Left forelimb (tissue), 1 donor: ENCODE measurements at regions not wholly inside any gene's neighbourhood (a gene's known extent, or its start where the extent isn't known, plus 50 kb on each side); places are given as distances from the start of the nearest gene placed in this dataset.
"Not testable (repeated sequence)": the region's sequence is repeated elsewhere in the genome, so short reads cannot be mapped to it uniquely, and the experiment has no call there.

Experiments
- DNase-seq: peaks from one replicate; pipeline ENCODE4 v3.0.0-alpha.2; 2018; ENCODE audit warnings: low spot score

DNA sequence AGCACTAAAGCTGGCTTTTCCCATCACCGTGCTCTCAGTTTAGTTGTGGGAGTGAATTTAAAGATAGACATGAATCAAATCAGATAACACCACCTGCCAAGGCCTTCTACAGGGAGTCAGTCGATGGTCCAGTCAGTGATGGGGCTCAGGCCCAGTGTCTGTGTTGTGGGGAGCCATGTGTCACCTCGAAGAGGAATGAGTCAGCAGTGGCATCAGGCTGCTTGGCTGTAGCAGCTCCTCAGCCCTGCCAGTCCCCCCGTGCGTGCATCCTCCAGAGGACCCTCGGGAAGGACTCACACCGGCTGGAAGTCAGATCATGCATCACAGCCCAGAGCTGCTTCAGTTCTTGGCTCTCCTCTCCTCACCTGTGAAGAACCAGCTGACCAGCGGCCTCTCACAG is 420.4 kb upstream of the RAB6C start:
- no peak for DNase-seq

DNA sequence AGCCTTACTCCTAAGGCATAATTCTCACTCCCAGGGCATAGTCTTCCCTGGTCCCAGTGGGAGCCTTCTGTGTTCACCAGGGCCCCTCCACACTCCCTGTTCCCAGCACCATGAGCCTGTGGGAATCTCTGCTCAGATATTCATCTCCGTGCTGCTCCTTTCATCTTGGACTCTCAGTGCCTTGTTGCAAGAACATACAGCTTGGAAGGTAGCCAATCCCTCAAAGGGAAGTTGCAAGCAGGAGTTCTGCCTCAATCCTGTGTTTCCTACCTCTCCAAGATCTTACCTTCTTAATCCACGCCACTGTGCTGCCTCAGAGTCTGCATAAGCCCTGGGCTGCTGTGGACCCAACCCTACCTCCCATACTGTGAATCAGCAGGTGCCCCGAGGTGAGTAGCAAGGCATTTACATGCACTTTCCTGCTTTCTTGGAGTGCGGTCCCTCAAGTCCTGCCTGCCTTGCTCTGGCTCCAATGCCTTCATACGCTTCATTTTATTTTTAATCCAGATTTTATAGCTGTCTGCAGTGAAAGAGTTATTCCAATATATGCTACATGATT is 413.8 kb upstream of the RAB6C start:
- no peak for DNase-seq

DNA sequence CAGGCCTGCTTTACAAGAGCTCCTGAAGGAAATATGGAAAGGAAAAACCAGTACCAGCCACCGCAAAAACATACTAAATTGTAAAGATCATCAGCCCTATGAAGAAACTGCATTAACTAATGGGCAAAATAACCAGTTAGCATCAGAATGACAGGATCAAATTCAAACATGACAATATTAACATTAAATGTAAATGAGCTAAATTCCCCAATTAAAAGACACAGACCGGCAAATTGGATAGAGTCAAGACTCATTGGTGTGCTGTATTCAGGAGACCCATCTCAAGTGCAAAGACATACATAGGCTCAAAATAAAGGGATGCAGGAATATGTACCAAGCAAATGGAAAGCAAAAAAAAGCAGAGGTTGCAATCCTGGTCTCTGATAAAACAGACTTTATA is 408.7 kb upstream of the RAB6C start:
- not testable (repeated sequence) for DNase-seq

DNA sequence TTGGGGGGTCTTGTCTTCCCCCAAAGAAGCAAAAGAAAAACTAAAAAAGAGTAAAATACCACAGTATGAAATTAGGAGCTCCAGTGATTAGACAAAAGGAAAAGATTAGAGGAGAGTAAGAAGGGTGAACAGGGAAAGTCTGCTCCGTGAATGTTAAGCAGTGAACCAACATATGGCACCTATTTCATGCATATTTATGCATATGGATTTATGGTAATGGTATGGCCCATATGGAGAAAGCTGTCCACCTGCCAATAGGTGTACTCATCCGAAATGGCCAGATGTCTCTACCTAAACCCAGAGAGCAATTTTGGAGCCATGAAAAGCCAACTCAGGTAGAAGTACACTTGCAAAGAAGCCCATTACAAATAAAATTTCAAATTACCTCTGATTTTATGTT is 404.0 kb upstream of the RAB6C start:
- no peak for DNase-seq

DNA sequence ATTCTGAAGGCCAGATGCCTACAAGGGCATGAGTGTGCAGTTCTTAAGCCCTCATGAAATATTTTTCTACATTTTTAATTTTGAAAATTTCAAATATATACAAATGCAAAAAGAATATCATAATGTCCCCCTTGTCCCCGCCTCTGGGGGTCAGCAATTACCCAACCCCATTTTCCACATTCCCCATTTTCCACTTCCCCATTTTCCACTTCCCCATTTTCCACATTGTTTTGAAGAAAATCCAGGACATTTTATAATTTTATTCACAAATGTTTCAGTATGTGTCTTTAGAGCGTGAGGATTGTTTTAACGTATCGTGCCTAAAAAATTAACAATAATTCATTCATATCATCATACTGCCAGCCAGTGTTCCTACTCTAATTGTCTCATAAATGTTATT is 403.6 kb upstream of the RAB6C start:
- no peak for DNase-seq

DNA sequence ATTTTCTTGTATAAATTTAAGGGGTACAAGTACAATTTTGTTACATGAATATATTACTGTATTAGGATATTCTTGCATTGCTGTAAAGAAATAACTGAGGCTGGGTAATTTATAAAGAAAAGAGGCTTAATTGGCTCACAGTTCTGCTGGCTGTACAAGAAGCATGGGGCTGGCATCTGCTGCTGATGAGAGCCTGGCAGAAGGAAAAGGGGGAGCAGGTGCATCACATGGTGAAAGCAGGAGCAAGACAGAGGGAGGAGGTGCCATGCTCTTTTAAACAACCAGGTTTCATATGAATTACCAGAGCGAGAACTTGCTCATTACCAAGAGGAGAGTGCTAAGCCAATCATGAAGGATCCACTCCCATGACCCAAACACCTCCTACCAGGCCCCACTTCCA is 399.5 kb upstream of the RAB6C start:
- DNase-seq: no peak

DNA sequence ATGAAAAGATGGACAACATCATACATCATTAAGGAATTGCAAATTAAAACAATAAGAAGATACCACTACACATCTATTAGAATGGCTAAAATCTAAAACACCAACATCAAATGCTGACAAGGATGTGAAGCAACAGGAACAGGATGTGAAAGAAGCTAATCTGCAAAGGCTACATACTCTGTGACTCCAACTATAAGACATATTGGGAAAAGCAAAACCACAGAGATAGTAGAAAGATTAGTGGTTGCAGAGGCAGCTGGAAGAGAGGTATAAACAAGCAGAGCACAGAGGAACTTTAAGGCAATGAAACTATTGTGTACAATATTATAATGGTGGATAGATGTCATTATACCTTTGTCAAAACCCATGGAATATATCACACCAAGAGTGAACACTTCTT is 393.7 kb upstream of the RAB6C start:
- no peak for DNase-seq

DNA sequence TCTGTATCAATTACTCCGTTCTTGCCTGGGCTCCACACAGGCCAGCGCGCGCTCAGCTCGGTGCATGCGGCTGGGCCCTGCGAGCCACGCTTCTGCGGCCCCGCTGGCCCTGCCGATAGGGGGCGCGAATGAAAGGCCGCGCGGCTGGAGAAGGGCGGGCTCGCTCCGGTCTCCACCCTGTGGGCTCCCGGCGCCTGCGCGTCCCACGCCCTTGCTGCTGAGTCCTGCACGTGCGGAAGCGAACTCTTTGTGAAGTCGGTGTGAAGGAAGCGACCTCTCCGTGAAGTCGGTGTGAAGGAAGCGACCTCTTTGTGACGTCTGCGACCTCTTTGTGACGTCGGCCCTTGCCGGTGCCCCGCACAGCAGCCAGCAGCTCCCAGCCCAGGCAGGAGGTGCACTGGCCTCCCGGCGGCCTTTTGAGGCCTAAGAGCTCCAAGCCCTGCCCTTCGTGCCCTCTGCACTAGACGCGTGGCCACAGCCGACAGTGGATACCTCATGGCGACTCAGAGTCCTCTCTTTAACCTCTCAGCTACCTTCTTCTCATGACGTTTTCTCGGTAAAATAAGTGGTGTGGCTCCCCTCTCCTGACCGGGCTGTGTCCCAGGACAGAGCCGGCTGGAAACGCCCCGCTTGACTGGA is 391.9 kb upstream of the RAB6C start:
- no peak for DNase-seq

DNA sequence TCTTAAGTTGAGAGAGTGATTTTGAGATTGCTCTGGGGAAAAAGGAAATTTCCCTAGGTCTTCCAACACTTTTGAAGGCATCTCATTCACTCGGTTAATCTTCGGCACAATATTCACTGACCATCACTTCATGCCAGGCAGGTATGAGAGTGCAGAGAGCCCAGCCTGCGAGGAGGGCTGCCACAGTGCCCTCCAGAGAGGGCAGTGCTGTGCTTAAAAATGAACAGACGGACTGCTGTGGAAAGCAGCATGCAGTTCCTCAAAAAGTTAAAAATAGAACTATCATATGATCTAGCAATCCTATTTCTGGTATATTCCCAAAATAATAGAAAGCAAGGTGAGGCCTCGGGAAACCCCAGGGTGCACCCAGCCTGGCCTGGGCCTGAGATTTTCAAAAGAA is 374.9 kb upstream of the RAB6C start:
- no peak for DNase-seq

DNA sequence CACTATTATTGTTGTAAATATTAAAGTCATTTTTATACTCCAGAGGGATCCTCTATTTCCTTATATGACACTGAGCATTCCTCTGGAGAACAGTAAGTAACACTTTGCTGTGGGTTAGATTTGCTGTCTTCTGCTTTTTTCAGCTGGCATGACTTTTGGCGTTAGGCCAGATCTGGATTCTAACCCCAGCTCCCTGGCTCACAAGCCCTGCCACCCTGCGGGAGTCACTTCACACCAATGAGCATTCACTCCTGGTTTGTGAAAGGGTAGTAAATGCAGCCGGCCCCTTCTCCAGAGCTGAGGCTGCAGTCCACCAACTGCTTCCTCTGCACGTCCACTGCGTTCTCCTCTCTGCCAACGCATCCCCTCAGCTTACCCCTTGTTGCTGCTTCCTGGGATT is 373.8 kb upstream of the RAB6C start:
- DNase-seq: no peak

DNA sequence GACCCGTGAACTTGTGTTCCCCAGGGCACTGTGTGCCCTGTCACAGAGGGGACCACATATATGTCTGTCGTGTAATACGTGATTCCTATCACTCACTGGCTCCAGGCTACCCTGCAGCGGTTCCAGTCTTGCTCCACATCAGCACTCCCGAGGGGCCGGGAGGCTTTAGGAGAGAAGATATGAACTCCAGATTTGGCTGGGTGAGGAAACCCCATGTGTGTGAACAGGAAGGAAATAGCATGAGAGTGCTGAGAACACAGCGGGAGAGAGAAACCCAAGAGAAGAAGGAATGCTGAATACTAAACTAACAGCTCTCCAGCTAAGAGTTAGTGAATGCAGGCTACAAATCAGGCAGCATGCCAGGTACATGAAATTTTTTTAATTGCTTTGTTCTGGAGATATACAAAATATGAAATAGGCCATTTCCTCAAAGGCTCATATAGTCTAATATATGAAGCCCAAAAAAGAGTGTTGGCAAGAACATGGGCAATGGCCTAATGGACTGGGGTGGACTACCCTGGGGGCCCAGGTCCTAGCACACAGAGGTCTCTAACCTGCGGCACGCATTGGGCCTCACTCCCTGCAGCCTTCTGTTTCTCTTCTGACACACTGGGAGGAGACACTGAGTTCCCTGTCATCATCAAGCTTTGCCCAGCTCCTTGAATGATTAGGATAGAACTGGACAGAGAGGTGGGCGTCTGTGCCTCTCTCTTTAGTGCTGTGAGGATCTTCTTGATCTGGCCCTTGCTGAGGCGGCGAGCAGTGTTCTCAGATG is 372.8 kb upstream of the RAB6C start:
- no peak for DNase-seq

DNA sequence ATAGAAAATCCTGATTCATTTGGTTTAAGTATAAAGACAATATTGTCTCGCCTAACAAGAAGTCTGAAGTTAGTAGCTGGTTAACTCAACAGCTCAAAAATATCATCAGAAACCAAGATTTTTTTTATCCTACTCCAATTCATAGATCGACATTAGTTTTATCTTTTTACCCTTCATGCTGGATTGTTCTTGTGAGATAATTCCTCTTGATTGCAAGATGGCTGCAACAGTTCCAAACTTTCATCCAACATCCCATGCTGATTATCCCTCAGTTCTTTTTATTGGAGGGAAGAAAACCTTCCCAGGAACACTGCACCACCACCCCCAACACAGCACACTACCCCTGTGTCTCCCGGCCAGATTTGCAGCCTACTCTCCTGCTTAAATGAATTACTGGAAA is 370.2 kb upstream of the RAB6C start:
- DNase-seq: no peak

DNA sequence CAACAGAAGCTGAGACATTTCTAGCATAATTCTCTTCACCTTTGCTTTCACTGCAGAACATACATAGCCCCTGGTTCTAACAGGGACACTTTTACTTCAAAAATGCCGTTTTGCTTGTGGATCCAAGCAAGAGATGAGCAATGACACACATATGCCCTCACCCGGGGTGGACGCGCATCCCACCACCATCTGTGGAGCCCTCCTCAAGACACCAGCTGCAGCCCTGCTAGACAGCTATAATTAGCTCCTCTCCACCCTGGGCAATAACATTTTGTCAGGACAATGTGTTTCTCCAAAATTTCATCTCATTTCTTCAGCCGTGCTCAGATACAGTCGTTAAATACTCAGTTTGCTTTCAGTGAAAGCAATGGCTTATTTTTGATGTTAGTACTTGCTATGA is 368.7 kb upstream of the RAB6C start:
- no peak for DNase-seq

DNA sequence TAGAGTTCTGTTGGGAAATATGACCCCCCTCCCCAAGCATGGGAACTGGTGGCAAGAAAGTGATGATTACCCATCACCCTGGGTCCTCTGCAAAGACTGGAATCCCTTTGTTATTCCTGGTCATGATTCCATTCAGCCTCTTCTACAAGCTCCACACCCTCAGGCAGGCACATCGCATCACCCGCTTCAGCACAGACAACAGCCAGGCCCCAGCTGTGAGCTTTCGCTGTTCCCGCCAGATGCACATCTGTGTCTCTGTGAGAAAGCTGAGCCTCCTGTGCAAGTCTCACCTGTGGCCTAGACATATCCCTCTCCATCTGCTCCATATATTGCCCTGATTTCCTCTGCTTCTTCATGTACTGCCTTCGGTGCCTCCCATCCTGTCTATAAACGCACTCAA is 368.0 kb upstream of the RAB6C start:
- DNase-seq: no peak

DNA sequence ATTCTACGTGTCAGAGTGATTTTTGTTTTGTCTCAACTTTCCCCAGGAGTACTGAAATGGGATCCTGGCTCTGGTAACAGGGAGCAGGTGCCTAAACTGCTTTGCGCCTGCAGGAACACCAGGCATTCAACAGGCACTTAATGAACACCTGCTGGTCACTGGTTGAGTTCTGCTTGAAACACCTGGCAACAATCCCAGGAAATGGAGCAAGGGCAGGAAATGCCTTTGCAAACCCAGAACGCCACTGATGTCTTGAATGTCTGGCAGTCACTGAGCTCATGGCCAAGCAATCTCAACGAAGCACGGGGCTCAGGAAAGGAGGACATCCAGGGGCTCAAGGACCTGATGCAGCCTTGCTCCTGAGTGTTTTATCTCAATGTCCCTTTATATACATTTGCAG is 360.0 kb upstream of the RAB6C start:
- no peak for DNase-seq

DNA sequence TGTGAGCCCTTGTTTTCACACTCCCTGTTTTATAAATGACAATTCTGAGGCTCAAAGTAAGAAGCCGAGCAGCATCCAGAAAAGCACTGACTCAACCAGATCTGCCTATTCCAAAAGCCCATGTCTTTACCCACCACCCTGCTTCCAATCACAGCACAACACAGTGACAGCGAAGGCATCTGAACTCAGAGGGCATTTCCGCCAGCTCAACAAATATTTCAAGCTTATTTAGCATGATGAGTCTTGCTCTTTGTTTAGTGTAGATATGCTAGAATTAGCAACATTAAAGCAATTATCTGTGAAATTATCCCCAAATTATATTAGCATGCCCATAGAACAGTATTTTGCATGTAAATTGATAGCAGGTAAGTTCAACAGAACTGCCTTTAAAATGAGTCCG is 359.1 kb upstream of the RAB6C start:
- DNase-seq: no peak

DNA sequence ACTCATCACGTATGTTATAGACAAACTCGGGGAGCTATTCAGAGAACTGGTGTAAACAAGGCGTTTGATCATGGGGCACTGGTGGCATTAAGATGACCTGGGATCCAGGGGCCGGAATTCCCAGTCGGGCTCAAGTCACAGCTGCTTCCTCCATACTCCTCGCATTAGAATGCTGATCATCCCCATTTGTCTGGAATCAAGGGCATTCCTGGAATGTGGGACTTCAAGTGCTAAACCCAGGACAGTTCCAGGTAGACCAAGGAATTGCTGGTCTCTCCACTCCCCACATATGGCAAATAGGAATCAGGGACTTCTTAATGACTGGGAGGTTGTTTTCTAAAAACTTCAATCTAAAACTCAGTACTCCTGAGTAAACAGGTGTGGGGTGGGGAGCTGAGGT is 355.7 kb upstream of the RAB6C start:
- no peak for DNase-seq

DNA sequence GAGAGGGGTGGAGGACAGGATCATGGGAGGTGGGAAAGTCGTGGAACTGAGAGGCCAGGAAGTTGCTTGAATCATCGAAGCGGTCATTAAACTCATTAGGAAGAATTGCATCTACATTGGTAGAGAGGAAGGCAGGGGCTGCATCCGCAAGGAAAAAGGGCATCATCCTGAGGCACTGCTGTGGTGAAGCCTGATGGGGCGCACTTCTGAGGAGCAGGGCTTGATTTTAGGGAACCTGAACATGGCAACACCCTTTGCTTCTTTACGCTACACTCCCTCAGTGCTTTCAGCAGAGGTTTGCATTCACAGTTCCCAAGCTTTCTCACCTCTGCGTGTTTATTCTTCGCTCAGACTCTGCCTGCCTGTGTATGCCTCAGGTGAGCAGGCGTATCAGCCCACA is 352.0 kb upstream of the RAB6C start:
- no peak for DNase-seq

DNA sequence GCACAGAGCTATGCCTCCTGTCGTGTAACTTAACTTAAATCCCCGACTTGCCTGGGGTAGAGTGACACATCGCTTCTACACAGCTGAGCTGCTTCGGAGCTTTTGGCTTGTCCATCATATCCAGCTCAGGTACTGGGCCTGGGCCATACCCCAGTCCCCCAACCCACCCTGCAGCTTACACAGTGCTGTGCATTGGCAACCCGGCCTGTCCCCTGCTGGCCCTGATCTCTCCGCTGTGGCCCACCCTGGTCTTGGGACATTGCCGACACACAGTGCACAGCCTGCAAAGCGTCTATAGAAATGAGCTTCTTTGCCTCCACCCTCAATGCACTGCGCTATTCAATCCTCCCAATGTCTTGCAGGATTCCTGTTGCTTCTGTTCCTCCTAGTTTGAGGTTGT is 342.8 kb upstream of the RAB6C start:
- no peak for DNase-seq

DNA sequence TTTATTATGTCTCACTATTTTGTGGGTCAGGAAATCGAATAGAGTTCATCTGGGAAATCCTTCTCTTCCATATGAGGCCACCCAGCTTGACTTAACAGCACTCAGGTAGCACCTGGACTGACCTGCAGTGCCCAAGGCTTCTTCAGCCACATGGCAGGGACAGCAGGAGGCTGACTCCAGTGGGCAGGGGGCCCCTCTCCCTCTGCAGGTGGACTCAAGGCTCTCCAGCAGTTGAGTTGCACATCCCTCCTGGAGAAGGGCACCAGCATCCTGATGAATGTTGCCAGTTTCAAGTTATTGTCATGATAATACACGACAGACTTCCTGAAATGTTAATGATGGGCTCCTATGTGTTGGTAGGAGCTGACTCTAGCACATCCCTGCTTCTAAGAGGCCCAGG is 338.1 kb upstream of the RAB6C start:
- DNase-seq: no peak

DNA sequence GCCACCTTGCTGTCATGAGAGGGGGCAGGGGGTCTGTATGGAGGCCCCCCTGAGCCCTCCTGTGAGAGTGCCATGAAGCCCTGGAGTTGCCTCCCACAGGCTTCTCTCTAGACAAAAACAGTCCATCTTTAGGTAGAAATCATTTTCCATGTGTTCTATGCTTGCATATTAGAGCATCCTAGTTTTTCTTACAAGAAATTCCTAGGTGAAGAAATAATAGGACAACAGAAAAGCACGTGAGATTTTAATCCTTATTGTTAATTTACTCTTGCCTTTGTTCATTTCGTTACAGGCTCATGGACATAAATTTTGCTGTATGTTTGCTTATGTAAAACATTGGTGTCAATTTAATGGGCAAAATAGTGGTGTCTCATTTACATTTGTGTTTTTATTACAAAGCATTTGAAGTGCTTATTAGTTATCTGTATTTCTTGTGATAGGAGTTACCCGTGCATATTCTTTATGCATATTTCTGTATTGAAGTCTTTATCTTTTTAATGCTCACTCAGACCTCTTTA is 336.9 kb upstream of the RAB6C start:
- DNase-seq: no peak

DNA sequence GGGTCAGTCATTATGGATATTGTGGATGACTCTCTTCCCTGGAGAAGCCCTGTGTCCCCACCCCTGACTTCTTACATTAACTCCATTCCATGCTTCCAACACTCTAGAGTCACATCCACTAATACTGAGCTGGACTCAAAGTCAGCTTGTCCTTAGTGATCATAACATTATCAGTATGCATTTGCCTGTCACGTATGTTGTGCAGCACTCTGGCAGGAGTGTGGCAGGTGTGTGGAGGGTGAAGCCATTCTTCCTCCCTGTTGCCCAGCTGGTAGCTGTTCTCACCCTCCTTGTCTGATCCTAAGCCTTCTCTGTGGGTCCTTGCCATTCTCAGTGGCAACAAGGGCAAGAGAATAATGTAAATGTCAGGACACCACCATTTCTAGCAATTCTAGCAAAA is 334.1 kb upstream of the RAB6C start:
- no peak for DNase-seq

DNA sequence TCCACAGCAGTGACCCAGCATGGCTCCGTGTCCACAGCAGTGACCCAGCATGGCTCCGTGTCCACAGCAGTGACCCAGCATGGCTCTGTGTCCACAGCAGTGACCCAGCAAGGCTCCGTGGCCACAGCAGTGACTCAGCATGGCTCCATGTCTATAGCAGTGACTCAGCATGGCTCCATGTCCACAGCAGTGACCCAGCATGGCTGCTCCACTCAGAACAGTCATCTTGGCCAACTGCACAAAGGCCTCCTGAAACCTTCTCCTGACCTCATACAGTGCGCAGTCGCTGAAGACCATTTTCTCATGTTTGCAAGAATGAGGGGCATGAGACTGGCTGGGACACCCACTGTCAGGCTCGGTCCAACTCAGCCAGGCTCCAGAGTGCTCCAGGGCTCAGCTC is 333.4 kb upstream of the RAB6C start:
- no peak for DNase-seq

DNA sequence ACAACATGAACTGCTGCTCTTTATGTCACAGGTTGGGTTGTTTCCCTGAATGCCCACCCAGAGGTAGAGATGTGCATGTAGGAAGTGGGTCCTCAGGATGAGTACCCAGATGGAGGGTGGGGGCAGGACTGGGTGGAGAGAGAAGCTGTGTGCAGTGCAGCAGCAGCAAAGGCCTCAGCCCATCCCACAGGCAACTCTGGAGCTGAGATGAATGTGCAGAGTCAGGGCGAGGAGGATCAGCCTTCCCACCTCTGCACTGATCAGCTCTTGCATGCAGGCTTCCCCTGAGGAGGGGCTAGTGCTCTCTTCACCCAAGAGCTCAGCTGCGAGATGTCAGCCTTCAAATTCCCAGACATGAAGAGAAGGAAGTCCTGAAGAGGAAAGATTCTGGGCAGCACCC is 326.2 kb upstream of the RAB6C start:
- no peak for DNase-seq
